ENCODE measurements at regions not wholly inside any gene's neighbourhood (a gene's known extent, or its start where the extent isn't known, plus 50 kb on each side); places are given as distances from the start of the nearest gene placed in this dataset.

- no peak for DNase-seq
Observed at GRCh38 chr5:6873359-6873758, 160.1 kb downstream of the TENT4A start.

GRCh38 chr5:6875376-6875775, 162.1 kb downstream of the TENT4A start:
- no peak for DNase-seq

DNA sequence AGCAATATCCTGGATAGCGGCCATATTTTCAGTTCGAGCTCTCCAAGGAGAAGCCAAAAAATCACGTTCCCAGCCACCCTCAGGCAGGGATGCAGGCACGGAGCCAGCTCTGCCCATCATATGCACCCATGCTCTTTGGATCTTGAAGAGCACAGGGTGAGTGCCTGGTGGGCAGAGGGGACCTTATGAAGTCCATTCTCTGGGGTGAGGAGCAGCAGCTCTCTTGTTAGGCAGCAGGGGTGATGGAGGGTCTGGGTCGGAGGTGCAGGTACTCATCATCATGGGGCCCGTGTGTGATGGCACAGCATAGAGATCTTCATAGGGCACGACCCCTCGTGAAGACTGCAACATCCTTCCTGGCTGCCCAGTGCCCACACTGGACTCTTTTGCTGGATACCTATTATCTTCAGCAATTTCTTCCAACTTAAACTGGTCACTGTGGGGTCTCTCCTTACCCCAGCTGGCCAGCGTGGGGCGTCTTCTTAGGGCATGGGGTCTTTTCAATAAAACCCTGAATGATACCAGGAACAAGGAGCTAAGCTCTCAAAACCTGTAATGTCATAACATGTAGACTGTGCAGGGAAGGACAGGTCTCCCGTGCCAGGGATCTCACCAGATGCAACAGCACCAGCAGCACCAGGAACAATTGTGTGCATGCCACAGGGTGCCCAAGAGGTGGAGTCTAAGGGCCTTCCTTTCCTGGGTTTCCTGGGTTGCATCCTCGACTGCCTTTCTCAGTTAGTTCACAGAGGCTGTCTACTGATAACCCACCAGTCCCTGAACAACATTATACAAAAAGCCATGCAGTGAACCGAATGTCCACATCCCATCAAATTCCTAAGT, 165.0 kb downstream of the TENT4A start:
- DNase-seq: no peak

- no peak for DNase-seq
Observed at GRCh38 chr5:6885581-6885980, 172.3 kb downstream of the TENT4A start.

- no peak for DNase-seq
Observed at GRCh38 chr5:6886866-6887265, 173.6 kb downstream of the TENT4A start.

- DNase-seq: no peak
Observed at GRCh38 chr5:6889030-6889429, 175.8 kb downstream of the TENT4A start.

GRCh38 chr5:6899221-6899620, 186.0 kb downstream of the TENT4A start:
- DNase-seq: no peak

GRCh38 chr5:6900247-6901227, 187.3 kb downstream of the TENT4A start:
- no peak for DNase-seq

GRCh38 chr5:6902094-6902493, 188.9 kb downstream of the TENT4A start:
- no peak for DNase-seq

GRCh38 chr5:6902597-6902996, 189.4 kb downstream of the TENT4A start:
- no peak for DNase-seq

DNA sequence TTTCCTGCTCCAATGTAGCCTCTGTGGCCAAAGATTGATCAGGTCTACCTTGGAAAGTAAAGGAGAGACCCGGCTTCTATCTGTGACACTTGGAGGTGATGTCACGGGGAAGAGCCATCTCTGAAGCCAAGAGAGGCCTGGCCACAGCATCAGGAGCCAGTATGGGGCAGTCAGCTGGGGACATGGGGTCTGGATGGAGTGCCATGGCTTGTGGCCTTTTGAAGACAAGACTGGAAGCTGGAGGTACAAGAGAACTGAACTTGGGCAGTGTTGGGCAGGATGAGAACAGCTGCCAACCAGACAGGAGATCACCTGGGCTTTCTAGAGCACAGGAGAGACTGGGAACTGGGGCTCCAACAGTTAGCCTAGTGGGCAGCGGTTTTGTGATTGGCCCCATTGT, 190.7 kb downstream of the TENT4A start:
- DNase-seq: no peak

- DNase-seq: no peak
Observed at GRCh38 chr5:6904860-6905259, 191.6 kb downstream of the TENT4A start.

- DNase-seq: no peak
Observed at GRCh38 chr5:6905423-6905822, 192.2 kb downstream of the TENT4A start.

- no peak for DNase-seq
Observed at GRCh38 chr5:6905883-6906282, 192.7 kb downstream of the TENT4A start.

DNA sequence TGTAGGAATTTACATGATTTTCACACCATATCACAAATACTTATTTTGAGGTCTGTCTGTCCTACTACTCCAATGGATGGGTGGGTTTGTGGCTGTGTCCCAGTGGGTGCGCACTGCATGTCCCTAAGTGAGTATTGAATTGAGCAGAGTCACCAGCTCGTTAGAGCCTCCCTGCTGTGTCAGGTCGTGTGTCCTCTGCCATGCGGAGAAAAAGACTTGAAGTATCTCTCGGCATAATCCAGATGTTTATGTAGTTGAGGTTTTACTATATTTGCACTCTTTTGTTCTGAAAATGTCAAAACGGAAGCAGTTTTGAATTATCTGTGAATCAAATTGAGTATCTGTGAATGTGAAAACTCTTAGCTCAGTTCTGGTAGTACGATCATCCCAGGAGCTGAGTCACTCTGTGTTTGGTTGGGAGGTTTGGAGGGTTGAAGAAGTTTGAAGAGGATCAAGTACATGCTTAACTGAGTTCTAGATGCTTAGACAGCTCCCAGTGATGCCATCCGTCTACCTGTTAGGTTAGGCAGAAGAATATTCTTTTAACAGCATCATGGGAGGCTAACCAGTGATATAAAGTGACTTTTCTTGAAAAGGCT, 194.2 kb downstream of the TENT4A start:
- no peak for DNase-seq

GRCh38 chr5:6909901-6910300, 196.7 kb downstream of the TENT4A start:
- no peak for DNase-seq

DNA sequence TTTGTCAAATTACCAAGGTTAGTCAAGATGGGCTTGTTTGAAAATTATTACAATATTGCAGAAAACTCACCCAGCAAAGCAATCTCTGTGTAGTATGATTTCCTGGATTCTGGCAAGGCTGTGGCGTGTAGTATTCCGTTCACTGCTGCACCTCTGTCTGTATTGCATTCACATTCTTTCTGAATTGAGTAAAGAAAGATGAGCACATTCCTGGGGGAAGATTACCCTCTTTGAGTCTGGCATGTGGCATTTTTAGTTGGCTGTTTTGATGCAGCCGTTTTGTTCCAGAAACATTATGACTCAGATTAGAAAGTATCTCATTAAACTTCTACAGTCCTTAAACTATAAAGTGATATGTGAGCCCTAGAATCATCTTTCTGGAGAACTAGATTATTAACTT, 197.7 kb downstream of the TENT4A start:
- DNase-seq: no peak

DNA sequence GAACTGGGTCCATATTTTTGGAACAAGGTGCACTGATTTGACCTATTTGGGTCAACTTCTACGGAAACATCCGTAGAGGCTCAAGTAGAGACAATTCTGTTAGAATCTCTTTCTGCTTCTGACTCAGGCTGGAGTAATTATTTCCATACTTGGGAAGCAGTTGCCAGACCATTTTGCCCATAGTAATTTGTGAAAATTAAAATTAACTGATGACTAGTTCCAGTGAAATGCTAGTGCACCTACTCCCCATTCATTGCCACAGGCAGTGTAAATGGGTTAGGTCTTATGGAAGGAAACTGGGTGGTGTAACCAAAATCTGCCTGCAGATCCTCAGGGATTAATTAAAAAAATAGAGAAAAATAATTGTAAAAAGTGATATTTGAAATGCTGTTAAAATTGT, 201.1 kb downstream of the TENT4A start:
- DNase-seq: no peak

DNA sequence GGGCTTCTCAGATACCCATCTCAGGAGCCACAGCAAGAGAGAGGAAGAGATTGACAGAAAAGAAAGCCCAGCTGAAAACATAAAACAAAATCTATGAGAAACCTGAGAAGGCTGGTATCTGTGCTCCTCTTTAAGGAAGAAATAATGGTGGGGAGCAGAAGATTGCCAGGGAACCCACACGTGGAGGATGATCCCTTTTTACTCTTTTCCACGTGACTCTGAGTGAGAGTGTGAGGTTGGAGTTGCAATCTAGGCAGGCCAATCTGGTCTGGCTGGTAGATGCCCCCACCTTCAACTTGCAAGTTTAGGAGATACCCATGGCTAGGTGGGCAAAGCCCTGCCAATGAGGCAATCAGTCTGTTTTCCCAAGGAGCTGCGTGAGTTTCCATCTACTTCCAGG, 202.3 kb downstream of the TENT4A start:
- DNase-seq: no peak

DNA sequence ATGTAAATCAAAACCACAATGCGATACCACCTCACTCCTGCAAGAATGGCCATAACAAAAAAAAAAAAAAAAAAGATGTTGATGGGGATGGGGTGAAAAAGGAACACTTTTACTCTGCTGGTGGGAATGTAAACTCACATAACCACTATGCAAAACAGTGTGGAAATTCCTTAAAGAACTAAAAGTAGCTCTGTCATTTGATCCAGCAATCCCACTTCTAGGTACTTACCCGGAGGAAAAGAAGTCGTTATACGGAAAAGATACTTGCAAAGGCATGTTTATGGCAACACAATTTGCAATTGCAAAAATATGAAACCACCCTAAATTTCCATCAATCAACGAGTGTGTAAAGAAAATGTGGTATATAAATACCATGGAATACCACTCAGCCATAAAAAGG, 205.0 kb downstream of the TENT4A start:
- no peak for DNase-seq

DNA sequence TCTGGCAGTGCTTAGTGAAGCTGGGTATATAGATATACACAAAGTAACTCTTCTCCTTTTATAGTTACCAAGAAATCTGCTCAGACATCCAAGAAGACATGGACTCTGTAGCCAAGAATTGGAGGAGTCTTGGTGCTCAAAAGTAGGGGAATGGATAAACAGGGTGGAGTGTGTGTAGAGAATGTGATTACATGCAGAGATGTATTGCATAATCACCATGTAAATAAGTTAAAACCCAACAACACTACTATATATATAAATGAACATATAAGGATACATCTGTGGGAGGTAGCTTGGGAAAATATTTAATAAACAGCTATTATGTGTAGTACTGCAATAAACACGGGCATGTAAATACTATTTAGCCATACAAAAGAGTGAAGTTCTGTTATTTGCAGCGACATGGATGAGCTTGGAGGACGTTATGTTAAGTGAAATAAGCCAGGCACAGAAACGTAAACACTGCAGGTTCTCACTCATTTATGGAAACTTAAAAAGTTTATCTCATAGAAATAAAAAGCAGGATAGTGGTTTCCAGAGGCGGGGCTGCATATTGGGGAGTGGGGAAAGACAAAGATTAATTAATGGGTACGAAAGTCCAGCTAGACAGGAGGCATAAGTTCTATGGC, 207.5 kb downstream of the TENT4A start:
- DNase-seq: no peak

DNA sequence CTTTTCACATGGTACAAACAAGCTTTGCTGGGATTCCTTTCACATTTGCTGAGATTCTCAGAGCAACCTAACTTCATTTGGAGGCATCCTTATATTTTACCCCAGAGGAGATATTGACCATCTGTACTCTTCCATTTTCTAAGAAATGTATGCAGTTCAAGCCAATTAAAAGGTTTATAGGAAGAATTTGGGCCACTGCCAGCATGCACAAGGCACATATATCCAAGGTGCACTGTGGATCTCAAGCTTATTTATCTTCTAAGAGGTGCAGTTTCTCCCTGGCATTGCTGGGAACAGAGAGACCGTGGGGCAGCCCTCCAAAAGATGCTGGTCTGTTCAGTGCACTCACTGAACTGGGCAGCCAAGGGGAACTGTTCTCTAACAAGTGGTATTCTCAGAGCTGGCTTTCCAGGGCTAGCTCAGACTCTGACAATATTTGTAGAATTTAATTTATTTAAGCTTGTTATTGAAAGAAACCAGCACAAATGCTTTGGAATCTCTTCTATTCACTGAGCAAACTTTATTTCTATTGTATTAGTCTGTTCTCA, 213.3 kb downstream of the TENT4A start:
- DNase-seq: no peak

DNA sequence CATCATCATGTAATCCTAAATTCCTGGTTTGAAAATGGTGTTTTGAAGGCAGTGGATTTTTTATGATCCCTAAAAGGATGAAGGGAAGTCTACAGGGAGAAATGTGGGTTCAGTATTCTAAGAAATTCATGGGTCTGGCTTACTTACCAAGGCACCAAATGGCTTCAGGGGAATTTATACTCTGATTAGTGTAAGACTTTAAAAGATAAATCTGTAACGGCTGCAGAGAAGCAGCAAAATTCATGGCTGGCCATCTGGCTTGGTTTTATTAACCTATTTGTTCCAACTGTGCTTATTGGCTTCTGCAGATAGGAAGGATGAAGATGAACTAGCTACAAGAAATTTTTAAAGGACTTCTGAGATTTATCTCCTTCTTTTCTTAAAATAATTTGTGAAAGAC, 222.8 kb downstream of the TENT4A start:
- DNase-seq: no peak

Data from HCEC 1CT (cell line).